C4-2B (cell line): ENCODE measurements at regions not wholly inside any gene's neighbourhood (a gene's known extent, or its start where the extent isn't known, plus 50 kb on each side); places are given as distances from the start of the nearest gene placed in this dataset.

Experiments
- CTCF ChIP-seq: fragments of 450-650 bp; conservative IDR thresholded peaks from 2 replicates; pipeline ENCODE4 v1.5.1; 2017; ENCODE audit warnings: mild to moderate bottlenecking
- ZFX ChIP-seq: fragments of 450-650 bp; IDR thresholded peaks from 2 replicates; pipeline ENCODE4 v1.6.1; 2017

GRCh38 chr6:156630613-156631302, 146.4 kb upstream of the ARID1B start:
- TF ChIP-seq CTCF (no peak), ZFX (no peak)
